ENCODE measurements at regions not wholly inside any gene's neighbourhood (a gene's known extent, or its start where the extent isn't known, plus 50 kb on each side); places are given as distances from the start of the nearest gene placed in this dataset.

DNA sequence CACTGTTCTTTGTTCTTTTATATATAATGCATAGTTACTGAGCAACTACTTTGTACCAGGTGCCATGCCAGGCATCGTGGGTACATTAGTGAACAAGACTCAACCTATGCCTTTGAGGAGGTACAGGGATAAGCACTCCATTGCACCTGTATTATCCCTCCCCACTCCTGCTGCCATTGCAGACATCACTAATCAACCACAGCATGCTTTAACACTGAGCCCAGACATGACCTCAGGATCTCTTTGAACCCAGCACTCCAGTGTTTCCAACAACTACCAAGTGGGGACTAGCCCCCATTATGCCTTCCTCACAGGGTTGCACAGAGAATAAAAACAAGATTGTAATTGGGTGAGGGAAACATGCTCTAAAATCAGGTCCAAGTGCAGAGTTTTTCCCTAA lies 60.5 kb upstream of the COL13A1 start:
- DNase-seq: no peak

DNA sequence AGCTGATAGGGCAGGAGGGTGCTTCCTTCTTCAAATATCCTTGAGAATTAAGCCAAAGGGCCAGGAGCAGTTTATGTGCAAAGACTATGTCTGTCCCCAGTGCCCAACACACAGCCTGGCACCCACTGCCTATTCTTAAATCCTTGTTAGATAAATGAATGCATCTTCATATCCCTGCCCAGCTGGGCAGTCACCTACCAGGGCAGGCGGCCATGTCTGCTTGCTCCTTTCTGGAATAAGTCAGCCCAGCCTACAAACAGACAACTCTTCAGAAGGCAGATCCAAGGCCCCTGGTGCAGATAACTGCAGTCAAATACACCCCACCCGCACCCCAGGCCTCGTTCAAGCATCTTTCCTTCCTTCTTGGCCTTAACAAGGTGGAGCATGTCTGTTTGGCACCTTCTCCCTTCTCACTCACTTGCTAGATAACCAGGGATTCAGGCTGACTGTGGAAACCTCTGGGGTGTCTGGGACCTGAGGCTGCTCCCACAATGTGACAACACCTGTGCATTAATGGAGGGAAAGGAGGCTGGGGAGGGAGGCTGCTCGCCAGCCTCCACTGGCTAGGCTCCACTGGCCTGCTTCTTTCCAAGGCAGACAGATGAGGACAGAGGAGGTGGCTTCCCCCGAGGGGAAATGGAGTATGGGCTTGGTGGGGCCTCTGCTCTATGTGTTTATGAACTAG lies 59.9 kb upstream of the COL13A1 start:
- DNase-seq: no peak

DNA sequence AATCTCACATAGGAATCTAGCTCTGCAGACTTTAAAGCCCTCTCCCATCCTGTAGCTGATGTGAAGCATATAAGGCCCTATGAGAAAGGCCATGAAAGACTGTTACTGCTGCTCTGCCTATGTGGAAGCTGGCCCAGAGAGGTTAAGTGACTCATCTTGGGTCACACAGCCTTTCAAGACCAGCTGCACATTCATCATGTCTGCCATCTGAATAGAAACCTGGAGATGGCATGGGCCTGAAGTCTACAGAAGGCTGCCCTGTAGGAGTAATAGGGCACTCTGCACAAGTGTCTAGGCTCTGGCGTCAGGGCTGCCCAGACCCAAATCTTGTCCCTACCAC lies 59.4 kb upstream of the COL13A1 start:
- DNase-seq: no peak

GRCh38 chr10:69742928-69743602 lies 58.6 kb upstream of the COL13A1 start:
- DNase-seq: no peak

DNA sequence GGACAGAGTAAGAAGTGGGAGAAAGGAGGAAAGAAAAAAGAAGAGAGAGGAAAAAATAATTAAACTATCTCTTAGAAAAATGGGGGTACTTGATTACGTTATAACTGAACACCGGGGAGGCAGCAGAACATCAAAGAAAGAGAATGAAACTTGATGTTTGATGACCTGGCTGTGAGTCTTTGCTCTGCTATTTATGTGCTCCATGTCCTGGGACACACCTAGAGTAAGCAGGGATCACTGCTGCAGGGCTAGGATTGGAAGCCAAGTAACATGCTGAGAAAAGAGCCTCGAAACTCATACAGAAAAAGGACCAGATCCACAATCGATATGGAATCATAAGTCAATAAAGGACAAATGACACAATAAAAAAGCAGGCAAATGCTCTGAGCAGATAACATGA lies 56.7 kb upstream of the COL13A1 start:
- DNase-seq: no peak

DNA sequence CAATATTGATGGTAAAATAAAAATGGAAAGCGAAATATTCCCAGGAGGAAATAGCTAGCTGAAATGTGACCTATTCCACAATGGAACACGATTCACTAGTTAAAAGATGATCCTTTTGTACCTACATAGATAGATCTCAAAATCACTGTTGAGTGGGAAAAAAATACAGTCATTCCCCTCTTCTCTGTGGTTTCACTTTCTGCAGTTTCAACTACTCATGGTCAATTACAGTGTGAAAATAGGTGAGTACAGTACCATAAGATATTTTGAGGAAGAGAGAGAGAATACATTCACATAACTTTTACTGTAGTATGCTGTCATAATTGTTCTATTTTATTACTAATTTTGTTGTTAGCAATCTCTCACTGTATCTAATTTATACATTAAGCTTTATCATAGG lies 56.0 kb upstream of the COL13A1 start:
- DNase-seq: no peak

DNA sequence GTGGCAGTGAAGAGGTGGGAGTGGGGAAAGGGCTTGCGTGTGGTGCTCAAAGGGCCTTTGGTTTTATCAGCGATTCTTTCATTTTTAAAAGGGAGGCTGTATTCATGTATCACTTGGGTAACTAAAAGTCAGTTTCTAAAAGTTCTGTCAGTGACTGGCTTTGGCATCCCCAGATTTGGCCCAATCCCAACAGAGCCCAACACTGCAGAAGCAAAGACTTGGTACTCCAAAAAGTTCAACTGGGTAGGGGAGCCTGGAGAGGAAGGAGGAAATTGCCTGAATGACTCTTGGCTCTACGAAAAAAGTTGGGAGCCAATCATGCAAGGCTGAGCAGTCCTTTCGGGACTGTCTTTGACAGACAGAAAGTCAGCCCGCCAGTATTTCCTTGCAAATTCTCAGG lies 54.5 kb upstream of the COL13A1 start:
- no peak for DNase-seq

GRCh38 chr10:69748621-69749020 lies 53.1 kb upstream of the COL13A1 start:
- no peak for DNase-seq

DNA sequence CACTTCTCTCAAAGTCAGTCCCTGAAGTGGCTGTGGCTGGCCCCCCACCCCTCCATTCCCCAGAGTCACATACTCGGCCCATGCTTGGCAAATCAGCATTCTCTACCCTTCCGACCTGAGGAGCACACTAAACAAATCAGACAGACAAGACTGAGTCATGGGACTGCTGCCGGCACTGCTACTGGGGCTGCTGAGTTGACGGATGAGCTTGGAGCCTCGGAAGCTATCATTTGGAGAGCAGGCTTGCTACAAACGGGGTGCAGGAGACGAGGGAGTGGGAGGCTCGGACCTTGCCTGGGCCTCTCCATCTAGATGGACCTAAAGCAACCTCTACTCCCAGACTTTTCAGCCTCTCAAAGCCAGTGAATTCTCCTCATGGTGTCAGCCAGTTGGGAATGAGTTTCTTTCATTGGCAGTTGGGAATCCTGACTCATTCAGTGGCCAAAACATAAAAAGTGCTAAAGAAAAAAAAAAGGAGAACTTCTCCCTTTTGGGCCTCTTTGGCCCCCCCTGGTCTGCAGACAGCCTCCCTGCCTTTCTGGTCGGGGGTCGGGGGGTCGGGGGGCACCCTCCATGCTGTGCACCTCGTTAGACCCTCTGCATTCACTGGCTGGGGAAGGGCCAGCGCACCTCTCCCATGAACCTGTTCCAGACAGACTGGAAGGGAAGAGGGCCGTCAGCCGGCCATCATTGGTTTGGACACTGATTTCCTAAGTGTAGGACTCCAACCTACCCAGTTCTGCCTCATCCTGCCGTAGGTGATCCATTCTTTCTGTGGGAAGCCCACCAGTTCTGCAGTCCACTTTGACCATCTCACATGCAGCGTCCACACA lies 52.3 kb upstream of the COL13A1 start:
- DNase-seq: no peak

DNA sequence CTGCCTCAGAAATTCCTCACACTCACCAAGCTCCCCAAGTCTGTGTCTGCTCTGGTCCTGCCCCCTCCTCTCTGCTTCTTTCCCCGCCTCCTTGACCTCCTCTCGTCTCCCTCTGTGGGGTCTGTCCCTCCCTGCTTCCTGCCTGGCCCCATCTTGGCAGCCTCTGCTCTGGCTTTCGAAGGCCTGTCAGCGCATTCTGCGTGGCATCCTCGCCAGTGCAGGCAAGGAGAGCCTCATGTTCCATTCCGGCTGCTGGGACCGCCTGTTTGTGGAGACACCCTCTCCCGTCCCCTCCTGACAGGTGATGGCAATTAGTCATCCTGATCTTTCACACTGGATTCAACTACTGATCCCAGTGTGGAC lies 51.7 kb upstream of the COL13A1 start:
- no peak for DNase-seq

DNA sequence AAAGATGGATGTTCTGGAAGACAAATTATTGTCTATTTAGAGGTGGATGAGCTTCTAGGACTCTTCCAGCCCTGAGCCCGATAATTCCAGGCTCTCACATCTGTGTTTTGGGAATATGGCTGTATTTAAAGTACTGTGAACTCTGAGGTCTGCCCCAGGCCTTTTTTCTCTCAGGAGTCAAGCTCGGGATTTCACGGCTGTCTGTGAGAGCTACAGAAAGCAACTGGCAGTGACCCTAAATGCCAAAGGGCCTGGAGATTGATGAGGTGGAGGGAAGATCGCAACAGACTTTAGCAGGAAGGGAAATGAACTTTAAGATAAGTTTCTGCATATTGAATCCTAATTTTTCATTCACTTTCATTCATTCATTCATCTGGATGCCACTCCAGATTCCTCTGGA lies 51.0 kb upstream of the COL13A1 start:
- no peak for DNase-seq

GRCh38 chr10:69751214-69751613 lies 50.5 kb upstream of the COL13A1 start:
- DNase-seq: no peak
